H1 (cell line): ENCODE measurements at regions not wholly inside any gene's neighbourhood (a gene's known extent, or its start where the extent isn't known, plus 50 kb on each side); places are given as distances from the start of the nearest gene placed in this dataset.

Experiments used
- FOSL1 ChIP-seq: IDR thresholded peaks from 2 replicates; pipeline ENCODE4 v1.6.1; 2011; ENCODE audit warnings: mild to moderate bottlenecking, low read depth, low read length, moderate library complexity; ENCODE audit not compliant: insufficient read depth
- SIN3A ChIP-seq, 2 experiments: IDR thresholded peaks in 1 of 2; conservative IDR thresholded peaks in 1 of 2; 2 replicates each; pipeline ENCODE4 v1.6.1; 2011 to 2012; ENCODE audit warnings: low read length in 2 of 2, improper control_type of control experiment in 1 of 2, low read depth in 1 of 2, mild to moderate bottlenecking in 1 of 2
- SRF ChIP-seq: IDR thresholded peaks from 2 replicates; pipeline ENCODE4 v1.6.1; 2011; ENCODE audit warnings: mild to moderate bottlenecking, low read depth, low read length, moderate library complexity
- TF ChIP-seq, protein P1 (sequence below): fragments of 300-600 bp; sonication (generic); IDR thresholded peaks from 2 replicates; pipeline ENCODE4 v1.7.1; 2012; ENCODE audit warnings: low read length, moderate library complexity, mild to moderate bottlenecking, inconsistent platforms; ENCODE audit not compliant: insufficient replicate concordance

DNA sequence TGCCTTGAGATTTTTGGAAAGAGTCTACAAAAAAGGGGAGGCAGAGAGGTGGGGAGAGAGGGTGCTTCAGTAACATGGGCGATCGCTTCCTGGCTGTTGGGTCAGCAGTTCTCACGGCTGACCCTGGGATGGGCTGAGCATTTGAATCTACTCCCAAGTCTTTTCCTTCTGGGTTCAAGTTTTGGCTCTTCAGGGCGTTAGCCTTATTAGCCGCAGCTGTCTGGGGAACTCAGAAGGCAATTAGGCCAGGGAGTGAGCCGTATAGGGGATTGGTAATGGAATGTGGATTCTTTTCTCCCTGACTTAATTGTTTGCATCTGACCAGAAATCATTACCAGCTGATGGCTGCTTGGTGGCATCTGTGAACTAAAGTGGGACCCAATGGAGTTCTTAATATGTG, 250.5 kb upstream of the SKOR2 start (continued):
- TF ChIP-seq, protein P1, sequence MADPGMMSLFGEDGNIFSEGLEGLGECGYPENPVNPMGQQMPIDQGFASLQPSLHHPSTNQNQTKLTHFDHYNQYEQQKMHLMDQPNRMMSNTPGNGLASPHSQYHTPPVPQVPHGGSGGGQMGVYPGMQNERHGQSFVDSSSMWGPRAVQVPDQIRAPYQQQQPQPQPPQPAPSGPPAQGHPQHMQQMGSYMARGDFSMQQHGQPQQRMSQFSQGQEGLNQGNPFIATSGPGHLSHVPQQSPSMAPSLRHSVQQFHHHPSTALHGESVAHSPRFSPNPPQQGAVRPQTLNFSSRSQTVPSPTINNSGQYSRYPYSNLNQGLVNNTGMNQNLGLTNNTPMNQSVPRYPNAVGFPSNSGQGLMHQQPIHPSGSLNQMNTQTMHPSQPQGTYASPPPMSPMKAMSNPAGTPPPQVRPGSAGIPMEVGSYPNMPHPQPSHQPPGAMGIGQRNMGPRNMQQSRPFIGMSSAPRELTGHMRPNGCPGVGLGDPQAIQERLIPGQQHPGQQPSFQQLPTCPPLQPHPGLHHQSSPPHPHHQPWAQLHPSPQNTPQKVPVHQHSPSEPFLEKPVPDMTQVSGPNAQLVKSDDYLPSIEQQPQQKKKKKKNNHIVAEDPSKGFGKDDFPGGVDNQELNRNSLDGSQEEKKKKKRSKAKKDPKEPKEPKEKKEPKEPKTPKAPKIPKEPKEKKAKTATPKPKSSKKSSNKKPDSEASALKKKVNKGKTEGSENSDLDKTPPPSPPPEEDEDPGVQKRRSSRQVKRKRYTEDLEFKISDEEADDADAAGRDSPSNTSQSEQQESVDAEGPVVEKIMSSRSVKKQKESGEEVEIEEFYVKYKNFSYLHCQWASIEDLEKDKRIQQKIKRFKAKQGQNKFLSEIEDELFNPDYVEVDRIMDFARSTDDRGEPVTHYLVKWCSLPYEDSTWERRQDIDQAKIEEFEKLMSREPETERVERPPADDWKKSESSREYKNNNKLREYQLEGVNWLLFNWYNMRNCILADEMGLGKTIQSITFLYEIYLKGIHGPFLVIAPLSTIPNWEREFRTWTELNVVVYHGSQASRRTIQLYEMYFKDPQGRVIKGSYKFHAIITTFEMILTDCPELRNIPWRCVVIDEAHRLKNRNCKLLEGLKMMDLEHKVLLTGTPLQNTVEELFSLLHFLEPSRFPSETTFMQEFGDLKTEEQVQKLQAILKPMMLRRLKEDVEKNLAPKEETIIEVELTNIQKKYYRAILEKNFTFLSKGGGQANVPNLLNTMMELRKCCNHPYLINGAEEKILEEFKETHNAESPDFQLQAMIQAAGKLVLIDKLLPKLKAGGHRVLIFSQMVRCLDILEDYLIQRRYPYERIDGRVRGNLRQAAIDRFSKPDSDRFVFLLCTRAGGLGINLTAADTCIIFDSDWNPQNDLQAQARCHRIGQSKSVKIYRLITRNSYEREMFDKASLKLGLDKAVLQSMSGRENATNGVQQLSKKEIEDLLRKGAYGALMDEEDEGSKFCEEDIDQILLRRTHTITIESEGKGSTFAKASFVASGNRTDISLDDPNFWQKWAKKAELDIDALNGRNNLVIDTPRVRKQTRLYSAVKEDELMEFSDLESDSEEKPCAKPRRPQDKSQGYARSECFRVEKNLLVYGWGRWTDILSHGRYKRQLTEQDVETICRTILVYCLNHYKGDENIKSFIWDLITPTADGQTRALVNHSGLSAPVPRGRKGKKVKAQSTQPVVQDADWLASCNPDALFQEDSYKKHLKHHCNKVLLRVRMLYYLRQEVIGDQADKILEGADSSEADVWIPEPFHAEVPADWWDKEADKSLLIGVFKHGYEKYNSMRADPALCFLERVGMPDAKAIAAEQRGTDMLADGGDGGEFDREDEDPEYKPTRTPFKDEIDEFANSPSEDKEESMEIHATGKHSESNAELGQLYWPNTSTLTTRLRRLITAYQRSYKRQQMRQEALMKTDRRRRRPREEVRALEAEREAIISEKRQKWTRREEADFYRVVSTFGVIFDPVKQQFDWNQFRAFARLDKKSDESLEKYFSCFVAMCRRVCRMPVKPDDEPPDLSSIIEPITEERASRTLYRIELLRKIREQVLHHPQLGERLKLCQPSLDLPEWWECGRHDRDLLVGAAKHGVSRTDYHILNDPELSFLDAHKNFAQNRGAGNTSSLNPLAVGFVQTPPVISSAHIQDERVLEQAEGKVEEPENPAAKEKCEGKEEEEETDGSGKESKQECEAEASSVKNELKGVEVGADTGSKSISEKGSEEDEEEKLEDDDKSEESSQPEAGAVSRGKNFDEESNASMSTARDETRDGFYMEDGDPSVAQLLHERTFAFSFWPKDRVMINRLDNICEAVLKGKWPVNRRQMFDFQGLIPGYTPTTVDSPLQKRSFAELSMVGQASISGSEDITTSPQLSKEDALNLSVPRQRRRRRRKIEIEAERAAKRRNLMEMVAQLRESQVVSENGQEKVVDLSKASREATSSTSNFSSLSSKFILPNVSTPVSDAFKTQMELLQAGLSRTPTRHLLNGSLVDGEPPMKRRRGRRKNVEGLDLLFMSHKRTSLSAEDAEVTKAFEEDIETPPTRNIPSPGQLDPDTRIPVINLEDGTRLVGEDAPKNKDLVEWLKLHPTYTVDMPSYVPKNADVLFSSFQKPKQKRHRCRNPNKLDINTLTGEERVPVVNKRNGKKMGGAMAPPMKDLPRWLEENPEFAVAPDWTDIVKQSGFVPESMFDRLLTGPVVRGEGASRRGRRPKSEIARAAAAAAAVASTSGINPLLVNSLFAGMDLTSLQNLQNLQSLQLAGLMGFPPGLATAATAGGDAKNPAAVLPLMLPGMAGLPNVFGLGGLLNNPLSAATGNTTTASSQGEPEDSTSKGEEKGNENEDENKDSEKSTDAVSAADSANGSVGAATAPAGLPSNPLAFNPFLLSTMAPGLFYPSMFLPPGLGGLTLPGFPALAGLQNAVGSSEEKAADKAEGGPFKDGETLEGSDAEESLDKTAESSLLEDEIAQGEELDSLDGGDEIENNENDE, result no peak
- no peak for TF ChIP-seq SRF
- no peak for TF ChIP-seq FOSL1
- no peak for TF ChIP-seq SIN3A (conservative IDR thresholded peaks at IDR 0.05 in 1 of 2, IDR thresholded peaks at IDR 0.05 in 1 of 2; ENCODE audit: low read depth in 1 of 2, low read length in 2 of 2)
